ENCODE measurements at regions not wholly inside any gene's neighbourhood (a gene's known extent, or its start where the extent isn't known, plus 50 kb on each side); places are given as distances from the start of the nearest gene placed in this dataset.

DNA sequence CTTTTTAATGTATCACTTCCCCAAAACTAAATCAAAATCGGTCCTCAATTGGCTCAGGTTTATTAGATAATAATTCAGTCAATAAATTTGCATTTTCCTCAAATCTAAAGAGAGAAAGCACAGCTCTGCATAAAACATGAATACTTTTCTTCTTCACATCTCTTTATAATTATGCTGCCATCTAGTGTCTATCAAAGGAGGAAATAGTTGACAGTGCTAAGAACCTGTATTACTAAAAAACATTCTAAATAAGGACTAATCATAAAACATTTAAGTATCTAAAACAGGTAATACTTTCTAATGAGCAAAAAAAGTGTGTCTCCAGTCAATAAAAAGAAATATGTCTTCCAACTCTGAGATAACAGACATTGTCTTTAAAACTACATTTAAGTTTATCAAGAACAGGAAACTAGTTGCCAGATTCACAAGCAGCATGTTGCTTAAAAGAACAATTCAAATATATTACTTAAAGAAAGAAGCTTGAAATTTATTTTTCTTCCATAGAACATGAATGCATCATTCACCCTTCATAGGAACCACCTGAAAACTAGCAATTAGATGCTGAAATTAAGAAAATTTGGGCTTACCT lies 56.5 kb upstream of the DST start:
- H3K9me3 ChIP-seq, result no peaks in the 10 kb centered on the region
- ATAC-seq (ENCODE audit: low FRiP score in 2 of 2) (peak in 1 of 2 donors; percentile 68), DNase-seq (no peak)
- H3K36me3 ChIP-seq, result no peaks in the 10 kb centered on the region
- WGBS, 2 donors, result 30 to 31% methylated on average over 1 of the region's 1 CpG
- H3K27me3 ChIP-seq, result no peaks in the 10 kb centered on the region
- no peak overlapping the region for H3K27ac ChIP-seq
- no peak overlapping the region for H3K4me3 ChIP-seq
- H3K4me1 ChIP-seq, result no peaks in the 10 kb centered on the region
- no peak for TF ChIP-seq POLR2A (IDR thresholded peaks at IDR 0.05)
- TF ChIP-seq, protein P1, sequence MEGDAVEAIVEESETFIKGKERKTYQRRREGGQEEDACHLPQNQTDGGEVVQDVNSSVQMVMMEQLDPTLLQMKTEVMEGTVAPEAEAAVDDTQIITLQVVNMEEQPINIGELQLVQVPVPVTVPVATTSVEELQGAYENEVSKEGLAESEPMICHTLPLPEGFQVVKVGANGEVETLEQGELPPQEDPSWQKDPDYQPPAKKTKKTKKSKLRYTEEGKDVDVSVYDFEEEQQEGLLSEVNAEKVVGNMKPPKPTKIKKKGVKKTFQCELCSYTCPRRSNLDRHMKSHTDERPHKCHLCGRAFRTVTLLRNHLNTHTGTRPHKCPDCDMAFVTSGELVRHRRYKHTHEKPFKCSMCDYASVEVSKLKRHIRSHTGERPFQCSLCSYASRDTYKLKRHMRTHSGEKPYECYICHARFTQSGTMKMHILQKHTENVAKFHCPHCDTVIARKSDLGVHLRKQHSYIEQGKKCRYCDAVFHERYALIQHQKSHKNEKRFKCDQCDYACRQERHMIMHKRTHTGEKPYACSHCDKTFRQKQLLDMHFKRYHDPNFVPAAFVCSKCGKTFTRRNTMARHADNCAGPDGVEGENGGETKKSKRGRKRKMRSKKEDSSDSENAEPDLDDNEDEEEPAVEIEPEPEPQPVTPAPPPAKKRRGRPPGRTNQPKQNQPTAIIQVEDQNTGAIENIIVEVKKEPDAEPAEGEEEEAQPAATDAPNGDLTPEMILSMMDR (IDR thresholded peaks at IDR 0.05), result peak in 5 of 6 experiments; percentile 17 to 39 (median 39)

DNA sequence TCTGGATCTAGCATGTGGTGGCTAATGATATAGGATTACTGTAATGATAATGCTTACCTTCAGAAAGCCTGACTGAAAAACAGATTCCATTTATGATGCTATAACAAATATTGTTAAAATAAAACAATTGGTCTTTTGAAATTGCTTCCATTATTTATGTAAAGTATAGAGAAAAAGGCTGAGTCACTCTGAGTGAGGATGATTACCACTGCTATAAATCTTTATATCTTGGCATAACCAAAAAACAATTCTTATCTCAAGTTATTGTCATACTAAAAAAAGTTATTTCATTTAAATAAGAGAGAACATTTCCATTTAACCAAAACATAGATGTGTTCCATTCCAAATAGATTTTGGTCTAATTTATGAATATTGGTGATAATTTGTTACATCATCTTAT lies 53.0 kb upstream of the DST start:
- H3K27me3 ChIP-seq, result no peaks in the 10 kb centered on the region
- H3K9me3 ChIP-seq, result no peaks in the 10 kb centered on the region
- H3K4me3 ChIP-seq, result no peak overlapping the region
- H3K27ac ChIP-seq, result no peak overlapping the region
- no peak for ATAC-seq (ENCODE audit: low FRiP score in 2 of 2)
- TF ChIP-seq POLR2A (IDR thresholded peaks at IDR 0.05), result no peak
- no peak for TF ChIP-seq EP300 (IDR thresholded peaks at IDR 0.05)
- TF ChIP-seq POLR2AphosphoS5 (IDR thresholded peaks at IDR 0.05), result no peak
- TF ChIP-seq, protein P1 (IDR thresholded peaks at IDR 0.05), result no peak
- H3K4me1 ChIP-seq, result peaks cover 0 to 6% (median 5%) of the 10 kb centered on the region in 4 donors
- no peak for DNase-seq
- no peaks in the 10 kb centered on the region for H3K36me3 ChIP-seq

DNA sequence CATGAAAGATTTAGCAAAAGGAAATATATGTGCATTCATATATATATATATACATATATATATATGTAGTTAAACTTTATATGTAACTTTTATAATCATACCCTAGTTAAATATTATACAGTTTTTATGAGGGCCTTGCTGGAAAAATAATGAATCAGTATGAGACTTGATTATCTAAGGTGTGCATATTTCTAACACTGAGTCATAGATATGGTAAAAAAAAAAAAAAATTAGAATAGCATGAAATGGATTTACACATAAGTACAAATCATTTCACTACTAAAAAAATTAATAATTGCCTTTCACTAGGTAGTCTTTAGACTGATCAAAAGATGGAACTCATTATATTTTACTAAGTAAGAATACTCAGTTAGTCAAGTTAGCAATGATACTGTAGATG lies 51.3 kb upstream of the DST start:
- H3K4me1 ChIP-seq, result peaks cover 0 to 9% (median 5%) of the 10 kb centered on the region in 4 donors
- no peak for ATAC-seq (ENCODE audit: low FRiP score in 2 of 2)

DNA sequence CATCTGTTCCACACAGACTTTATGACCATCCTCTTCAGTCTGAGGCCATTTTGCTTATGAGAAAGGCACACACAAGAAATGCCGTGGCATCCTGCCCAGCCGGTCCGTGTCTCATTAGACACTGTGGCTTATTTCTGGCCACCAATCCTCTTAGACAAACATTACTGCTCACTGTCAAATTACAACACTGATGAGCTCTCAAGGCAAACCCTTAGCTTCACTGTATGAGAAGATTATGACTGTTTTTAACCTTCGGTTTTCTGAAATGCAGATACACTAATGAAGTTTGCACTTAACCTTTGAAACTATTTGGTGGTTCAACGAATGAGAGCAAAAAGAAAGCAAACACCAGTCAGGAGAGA lies 50.5 kb upstream of the DST start:
- H3K9me3 ChIP-seq, result no peaks in the 10 kb centered on the region
- H3K27me3 ChIP-seq, result no peaks in the 10 kb centered on the region
- ATAC-seq (ENCODE audit: low FRiP score in 2 of 2) (peak in 1 of 2 donors; percentile 76), DNase-seq (peak in 1 of 2 donors; percentile 48)
- peak overlapping the region in 1 of 4 donors; percentile 32 for H3K4me3 ChIP-seq
- H3K4me1 ChIP-seq, result peaks cover 0 to 9% (median 5%) of the 10 kb centered on the region in 4 donors
- H3K36me3 ChIP-seq, result no peaks in the 10 kb centered on the region
- WGBS, 2 donors, result 47 to 52% methylated on average over 5 of the region's 5 CpGs
- H3K27ac ChIP-seq, result peak overlapping the region; percentile 57 to 76 (median 67)
- no peak for TF ChIP-seq EP300 (IDR thresholded peaks at IDR 0.05)
- peak in 1 of 2 donors; percentile 37 for TF ChIP-seq POLR2AphosphoS5 (IDR thresholded peaks at IDR 0.05)
- no peak for TF ChIP-seq POLR2A (IDR thresholded peaks at IDR 0.05)
- TF ChIP-seq, protein P1 (IDR thresholded peaks at IDR 0.05), result no peak

More for the DNA sequence above, 51.3 kb upstream of the DST start:
- Histone ChIP-seq H3K4me3 (no peak overlapping the region), H3K27ac (no peak overlapping the region), H3K9me3 (no peaks in the 10 kb centered on the region), H3K27me3 (no peaks in the 10 kb centered on the region), H3K36me3 (no peaks in the 10 kb centered on the region)
- TF ChIP-seq POLR2A (IDR thresholded peaks at IDR 0.05) (no peak), POLR2AphosphoS5 (IDR thresholded peaks at IDR 0.05) (no peak), EP300 (IDR thresholded peaks at IDR 0.05) (no peak)
- TF ChIP-seq, protein P1 (IDR thresholded peaks at IDR 0.05), result no peak
- no peak for DNase-seq

All from upper lobe of left lung (tissue), 6 donors.